DMS79 treated with DMSO at 0.1 percent for 48 hours (cell line): ENCODE measurements at regions not wholly inside any gene's neighbourhood (a gene's known extent, or its start where the extent isn't known, plus 50 kb on each side); places are given as distances from the start of the nearest gene placed in this dataset.
A peak's percentile ranks its signal among the peaks of the same experiment; 100 is the strongest.
"Not testable (repeated sequence)": the region's sequence is repeated elsewhere in the genome, so short reads cannot be mapped to it uniquely, and the experiment has no call there.

Experiments
- DNase-seq: peaks from one replicate; lab custom pipeline; 2025; lab: John Stamatoyannopoulos, UW

- DNase-seq: no peak
Measured at GRCh38 chr22:22744412-22745224, 100.2 kb downstream of the GGTLC2 start.

DNA sequence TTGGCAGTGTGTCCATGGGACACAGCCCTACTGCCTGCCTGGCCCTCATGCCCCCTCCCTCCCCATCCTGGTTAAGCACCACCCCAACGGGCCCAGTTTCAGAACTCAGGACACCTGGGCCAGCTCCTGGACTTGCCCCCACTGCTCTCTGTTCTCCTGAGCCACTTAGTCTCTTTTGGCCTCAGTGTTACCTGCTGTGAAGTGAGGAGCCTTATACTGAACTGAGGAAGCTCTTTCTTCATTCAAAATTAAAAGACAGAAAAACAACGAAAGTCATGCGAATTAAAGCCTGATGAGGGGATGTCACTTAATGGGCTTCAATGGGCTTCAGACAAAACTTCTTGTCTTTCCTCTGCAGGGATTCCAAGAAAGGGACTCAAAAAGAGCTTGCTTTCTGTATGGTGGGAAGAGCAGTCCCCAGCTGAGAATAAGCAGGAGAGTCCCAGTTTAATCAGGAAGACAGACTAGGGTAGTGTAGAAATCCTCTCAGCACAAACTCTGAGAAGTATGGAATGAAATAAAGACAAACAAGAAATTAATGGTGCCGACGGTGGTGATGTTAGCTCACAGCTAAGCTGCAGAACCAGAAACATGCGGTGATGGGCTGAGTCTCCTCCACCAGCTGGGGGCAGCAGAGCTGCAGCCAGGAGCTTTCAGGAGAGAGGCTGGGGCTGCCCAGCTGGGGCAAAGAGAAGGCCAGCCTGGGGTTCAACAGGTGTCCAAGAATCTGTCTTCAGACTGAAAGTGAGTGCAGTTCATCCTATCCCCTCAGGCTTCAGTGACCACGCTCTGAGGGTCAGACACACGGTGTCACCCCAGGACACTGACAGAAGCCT, 101.0 kb downstream of the GGTLC2 start:
- no peak for DNase-seq

DNA sequence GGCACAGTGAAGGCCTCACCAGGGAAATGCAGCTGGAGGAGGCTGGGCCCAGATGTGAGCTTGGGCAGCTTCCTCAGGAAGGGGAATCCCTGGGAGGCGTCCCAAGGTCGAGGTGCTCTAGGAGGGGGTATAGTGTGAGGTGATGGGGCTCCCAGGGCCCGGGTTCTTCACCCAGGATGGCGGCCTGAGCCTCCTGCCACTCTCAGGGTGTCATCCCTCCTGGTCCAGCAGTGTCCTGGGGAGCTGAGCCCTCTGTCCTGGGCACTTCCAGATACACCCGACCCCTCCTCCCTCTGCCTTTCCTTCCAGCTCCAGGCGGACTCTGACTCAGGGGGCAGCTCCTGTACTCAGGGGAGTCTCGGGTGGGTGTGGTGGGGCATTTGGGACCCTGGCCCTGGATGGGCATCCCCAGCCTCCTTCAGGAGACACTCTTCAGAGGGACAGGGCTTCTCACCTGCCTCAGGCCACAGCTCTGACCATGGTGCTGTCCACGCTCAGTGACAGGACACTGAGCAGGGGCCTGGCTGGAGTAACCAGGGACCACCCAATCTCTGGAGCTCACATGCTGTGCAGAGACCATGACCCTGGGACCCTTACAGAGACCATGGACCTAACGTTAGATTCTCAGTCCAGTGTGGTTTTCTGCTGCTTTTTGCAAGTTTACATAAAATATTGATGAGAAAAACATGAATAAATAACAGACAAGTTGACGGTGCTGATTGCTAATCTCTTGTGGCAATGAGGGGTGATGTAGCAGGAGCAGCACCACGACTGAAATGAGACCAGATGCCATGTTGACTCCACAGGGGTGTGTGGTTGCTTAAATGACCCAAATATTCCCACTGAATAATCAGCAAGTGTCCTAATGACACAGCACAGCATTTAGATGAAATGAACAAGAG, 101.9 kb downstream of the GGTLC2 start:
- no peak for DNase-seq

DNA sequence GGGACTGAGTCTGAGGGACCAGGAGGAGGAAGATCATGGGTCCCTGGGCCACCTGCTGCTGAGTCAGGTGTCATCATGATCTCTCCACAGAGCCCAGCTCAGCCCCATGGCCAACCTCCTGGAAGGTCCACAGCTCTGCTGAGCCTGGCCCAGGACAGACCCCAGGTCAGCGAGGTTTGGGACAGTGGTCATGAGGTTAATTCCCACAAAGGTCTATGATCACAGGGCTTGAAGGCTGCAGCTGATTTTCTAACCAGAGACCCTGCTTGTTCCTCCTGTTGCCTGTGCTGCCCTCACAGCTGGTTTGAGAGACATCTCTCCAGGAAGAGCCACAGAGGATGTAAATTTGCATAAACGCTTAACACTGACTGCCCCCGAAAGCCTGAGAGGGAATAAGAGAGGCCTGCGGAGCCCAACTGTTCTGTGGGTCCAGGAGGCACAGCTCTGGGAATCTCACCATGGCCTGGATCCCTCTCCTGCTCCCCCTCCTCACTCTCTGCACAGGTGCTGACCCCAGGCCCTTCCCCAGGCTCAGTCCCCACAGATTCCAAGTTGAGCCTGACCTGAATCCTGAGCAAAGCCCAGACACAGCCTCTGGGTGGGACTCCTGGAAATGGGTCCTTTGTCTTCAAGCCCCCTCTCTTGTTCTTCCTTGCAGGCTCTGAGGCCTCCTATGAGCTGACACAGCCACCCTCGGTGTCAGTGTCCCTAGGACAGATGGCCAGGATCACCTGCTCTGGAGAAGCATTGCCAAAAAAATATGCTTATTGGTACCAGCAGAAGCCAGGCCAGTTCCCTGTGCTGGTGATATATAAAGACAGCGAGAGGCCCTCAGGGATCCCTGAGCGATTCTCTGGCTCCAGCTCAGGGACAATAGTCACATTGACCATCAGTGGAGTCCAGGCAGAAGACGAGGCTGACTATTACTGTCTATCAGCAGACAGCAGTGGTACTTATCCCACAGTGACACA, 102.8 kb downstream of the GGTLC2 start:
- DNase-seq: no peak

DNA sequence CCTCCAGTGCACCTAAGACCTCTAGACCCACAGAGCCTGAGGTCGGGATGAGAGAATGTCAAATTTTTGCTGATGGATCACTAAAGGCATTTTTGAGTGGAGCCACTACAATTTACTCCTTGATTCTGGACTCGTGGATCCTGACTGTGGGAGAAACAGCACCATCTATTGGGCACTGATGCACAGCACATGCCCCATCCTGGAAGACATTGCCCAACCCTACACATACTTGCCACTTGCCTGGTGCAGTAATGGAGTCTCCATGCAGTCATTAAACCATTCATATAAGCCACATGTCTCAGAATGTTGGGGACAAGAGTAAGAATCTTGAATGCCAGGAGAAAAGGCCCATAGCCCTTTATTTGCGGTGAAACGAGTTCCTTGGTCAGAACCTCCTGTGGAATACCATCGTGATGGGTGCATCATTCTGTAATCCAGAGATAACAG, 103.9 kb downstream of the GGTLC2 start:
- DNase-seq: no peak

- DNase-seq: no peak
Measured at GRCh38 chr22:22748756-22749155, 104.3 kb downstream of the GGTLC2 start.

DNA sequence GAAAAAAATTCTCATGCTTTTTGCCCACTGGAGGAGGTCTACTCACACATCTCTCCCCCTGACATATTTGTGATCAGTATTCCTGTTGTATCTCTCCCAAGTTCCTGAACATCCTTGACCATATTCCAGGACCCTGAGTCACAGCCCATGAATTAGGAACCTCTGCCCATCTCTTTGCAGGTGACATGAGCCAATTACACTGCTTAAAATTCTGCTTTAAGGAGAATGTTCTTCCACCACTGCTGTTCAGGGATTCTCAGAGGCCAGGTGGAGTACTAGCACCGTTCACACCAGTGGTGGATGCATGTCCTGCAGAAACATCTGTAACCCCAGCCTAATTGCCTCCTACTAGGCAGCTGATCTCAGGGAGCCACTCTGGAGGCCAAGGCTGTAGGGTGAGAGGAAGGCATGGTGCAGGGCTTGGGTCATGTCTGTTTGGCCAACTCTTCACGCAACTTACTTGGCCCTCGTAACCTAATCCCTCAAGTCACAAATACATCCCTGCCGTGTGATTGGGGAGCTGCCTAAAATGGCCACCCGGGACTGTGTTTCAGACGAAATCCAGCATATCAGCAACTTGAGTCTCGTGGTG, 104.8 kb downstream of the GGTLC2 start:
- DNase-seq: no peak

DNA sequence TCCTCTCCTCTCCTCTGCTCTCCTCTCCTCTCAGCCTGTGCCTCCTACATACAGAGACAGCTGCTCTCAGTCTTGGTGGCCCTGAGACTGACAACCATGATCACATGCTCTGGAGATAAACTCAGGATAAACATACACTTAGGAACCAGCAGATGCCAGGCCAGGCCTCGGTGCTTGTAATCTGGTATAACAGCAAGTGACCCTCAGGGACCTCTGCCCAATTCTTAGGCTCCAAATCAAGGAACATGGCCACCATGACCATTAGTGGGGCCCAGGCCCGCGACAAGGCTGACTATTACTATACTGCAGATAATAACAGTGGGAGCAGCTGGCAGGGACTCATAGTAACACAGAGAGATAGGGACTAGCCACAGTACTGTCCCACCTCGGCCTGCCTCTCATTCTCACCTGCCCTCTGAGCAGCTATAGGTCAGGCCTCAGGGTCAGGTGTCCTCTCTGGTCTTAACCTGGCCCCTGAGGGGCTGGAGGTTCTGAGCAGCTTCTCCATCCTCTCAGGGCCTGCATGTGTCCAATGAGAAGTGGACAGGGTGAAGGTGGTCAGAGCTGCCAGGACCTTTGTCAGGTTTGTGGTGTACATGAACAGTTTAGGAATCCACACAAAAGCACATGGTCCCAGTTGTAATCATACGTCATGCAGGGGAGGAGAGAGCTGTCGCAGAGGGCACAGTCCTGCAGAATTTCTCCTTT, 106.1 kb downstream of the GGTLC2 start:
- DNase-seq: no peak

DNA sequence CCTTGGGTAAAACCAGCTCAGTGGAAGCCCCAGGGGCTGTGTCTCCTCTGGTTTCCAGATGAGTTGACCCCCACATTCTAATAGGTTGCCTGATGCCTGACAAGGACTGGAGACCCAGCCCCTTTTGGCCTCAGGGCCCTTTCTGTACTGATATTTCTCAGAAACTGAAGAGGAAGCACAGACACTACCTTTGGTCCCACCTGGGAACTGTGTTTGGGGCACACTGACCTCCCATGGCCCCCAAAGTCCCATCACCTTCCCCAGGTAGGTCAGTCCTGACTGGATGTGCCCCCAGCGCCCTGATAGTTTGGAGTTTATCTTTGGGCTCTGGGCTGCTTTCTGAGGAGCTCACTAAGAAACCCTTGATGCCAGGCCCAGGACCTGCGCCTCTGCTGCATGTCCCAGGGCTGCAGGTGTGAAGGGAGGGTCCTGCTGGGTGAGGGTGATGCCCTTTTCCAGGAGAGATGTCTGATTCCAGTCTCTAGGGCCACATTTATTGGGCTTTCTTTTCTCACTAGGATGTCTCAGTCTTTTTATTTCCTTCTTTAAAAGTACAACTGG, 106.7 kb downstream of the GGTLC2 start:
- no peak for DNase-seq

DNA sequence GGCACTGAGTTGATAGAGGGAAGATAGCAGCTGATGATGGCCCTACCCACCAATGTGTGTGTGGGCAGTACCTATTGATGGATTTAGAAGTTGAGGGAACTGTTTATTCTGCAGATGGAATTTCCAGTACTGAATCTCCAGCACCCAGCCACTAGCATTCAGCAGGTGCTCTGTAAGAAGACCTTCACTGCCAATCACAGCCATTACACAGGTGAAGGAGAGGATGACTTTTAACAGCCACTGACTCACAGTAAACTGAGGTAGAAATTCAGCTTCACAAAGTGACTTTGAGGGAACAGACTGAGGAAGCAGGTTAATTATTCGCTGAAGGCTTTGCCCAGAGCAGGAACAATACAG, 107.8 kb downstream of the GGTLC2 start:
- no peak for DNase-seq

DNA sequence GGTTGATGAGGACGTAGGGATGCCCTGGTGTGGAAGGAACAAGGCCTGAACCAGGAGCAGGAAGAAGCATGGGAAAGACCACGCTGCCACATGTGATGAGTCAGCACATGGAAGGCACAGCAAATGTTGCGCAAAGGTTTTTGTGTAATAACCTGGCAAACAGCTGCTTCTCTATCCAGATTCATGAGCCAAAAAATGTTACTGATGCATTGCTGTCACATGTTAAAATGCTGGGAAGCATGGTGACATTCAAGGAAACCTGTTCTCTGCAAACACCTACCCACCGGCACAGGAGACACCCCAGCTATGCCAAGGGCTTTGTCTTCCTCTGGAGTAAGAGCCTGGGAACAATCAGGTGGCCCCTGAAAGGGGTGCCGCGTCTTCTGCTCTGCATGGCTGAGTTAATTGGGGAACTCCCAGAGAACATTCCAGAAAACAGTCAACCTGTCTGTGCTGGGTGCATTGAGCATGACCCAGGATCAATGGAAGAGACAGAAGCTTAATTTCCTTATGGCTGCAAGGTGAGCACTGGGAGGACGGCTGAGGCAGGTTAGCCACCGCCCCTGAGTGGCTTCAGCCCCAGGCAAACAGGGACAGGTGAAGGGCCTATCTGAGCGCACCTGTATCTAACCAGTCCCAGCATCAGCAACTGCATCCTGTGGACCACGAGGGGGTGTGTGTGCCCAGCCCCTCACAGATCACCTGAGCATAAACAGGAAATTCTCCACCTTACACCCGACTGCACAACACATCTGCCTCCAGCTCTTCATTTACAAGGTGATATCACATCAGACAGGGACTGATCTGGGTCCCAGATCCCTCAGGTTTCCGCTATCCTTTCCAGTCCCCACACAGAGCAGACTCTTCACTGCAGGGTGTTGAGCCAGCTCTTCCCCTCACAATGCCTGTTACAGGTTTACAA, 108.4 kb downstream of the GGTLC2 start:
- DNase-seq: no peak

DNA sequence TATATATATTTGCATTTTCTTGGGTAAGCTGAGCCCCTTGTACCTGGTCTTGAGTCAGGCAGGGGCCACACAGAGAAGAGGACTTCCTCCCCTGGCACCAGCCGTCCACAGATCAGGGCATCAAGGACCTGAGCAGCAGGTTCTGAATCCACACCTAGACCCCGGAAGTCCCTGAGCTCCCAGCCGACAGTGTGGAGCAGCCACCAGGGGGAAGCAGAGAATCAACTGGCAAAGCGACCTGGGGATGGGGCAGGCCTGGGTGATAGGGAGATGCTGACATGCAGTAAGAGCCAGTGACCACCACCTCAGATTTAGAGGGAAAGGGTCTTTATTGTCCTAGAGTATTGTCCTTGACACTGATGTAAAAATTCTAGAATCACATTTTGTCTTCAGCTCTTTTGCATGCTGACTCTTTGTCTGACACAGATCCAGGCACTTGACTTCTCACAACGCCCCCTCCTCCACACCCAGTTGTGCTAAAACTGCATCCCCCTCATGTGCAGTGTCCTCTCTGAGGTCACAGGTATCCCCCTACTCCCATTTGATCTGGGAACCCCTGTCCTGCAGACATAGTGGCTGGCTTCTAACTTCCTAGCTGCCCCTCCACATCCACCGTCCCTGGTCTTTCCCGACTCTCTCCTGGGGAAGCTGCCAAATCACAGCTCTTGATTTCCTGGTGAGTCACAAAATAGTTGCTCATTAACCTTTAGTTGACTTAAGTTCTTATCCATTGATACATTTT, 109.3 kb downstream of the GGTLC2 start:
- peak; percentile 0 for DNase-seq

- DNase-seq: no peak
Measured at GRCh38 chr22:22754268-22754657, 109.8 kb downstream of the GGTLC2 start.

DNA sequence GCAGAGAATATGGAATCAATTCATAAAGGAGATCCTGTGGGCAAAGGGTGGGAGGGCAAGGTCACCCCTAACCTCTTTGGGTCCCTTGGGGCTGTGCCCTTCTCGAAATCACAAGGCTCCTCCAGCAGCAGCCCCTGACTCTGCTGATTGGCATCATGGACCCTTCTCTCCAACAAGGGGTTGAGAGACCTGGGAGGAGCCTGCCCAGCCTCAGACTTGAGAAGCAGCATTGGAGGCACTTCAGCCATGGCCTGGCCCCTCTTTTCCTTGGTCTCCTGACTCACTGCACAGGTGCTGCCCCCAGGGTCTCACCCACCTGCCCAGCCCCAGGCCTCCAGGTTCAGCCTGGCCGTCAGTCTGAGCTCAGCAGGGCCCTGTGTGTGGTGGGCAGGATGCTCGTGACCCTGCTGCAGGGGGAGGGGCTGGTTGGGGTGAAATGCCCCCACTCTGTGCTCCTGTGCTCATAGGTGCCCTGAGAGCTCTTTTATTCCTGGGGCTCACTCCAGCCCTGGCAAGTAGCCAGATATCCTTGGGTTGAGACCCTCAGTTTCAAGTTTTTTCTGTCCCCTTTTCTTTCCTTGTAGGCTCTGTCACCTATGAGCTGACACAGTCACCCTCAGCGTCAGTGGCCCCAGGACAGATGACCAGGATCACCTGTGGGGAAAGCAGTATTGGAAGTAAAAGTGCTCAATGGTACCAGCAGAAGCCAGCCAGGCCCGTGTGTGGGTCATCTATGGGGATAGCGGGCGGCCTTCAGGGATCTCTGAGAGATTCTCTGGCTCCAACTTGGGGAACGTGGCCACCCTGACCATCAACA, 110.8 kb downstream of the GGTLC2 start:
- no peak for DNase-seq

- no peak for DNase-seq
Measured at GRCh38 chr22:22755778-22756100, 111.3 kb downstream of the GGTLC2 start.

GRCh38 chr22:22756109-22756508, 111.7 kb downstream of the GGTLC2 start:
- DNase-seq: no peak

GRCh38 chr22:22756551-22757201, 112.3 kb downstream of the GGTLC2 start:
- not testable (repeated sequence) for DNase-seq
